ENCODE measurements at regions not wholly inside any gene's neighbourhood (a gene's known extent, or its start where the extent isn't known, plus 50 kb on each side); places are given as distances from the start of the nearest gene placed in this dataset.

DNA sequence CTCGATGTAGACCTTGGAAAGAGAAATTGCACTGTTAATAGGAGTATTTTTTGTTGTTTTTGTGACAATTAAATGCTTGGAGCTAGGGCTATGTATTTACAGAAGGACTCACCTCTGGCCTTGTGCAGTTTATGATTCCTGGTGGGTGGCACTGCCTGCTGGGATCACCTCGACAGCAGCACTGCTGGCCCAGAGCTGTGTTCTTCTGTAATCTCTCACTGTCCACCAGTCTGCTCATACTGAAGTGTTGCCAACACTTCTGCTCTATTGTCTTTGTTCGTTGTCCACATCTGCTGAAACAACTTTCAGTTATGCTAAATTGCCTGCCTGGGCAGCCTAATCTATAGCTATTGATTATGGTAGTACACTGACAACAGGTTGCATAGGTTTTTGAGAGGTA is 194.4 kb upstream of the ANK2 start:
- Histone ChIP-seq H3K4me1 (ENCODE audit: control insufficient read depth in 2 of 2, insufficient read depth in 2 of 2, low read length in 2 of 2) (no peaks in the 10 kb centered on the region), H4K20me1 (ENCODE audit: control insufficient read depth, insufficient read depth, low read length, poor library complexity, severe bottlenecking) (no peaks in the 10 kb centered on the region), H3K9me3 (ENCODE audit: control extremely low read depth in 1 of 3, control insufficient read depth in 2 of 3, insufficient read depth in 1 of 3, low read length in 2 of 3) (no peaks in the 10 kb centered on the region), H3K4me3 (ENCODE audit: control extremely low read depth in 1 of 5, extremely low read depth in 1 of 5, insufficient read depth in 1 of 5, low read depth in 2 of 5, low read length in 4 of 5) (no peak overlapping the region), H3K9ac (ENCODE audit: low read length) (no peak overlapping the region), H3K4me2 (replicated peaks; ENCODE audit: low read depth, low read length, poor library complexity, severe bottlenecking) (no peak overlapping the region), H3K27me3 (replicated peaks in 1 of 4; ENCODE audit: control extremely low read depth in 1 of 4, control insufficient read depth in 3 of 4, insufficient read depth in 4 of 4, low read length in 3 of 4) (no peaks in the 10 kb centered on the region), H3K36me3 (replicated peaks in 1 of 2; ENCODE audit: control extremely low read depth in 1 of 2, control insufficient read depth in 1 of 2, extremely low read depth in 1 of 2, insufficient read depth in 2 of 2, low read length in 1 of 2) (no peaks in the 10 kb centered on the region), H2AFZ (ENCODE audit: insufficient read depth, low read depth, low read length, poor library complexity, severe bottlenecking) (no peak overlapping the region), H3K27ac (ENCODE audit: low read length in 2 of 2) (no peak overlapping the region), H3K79me2 (ENCODE audit: control insufficient read depth, insufficient read depth, low read length) (no peaks in the 10 kb centered on the region)
- intact Hi-C loops (cut with micrococcal nuclease) = no loop called here
- Mint-ChIP-seq H3K9me3 (ENCODE audit: insufficient read depth) (no peaks in the 10 kb centered on the region), H3K27me3 (no peaks in the 10 kb centered on the region), H3K4me3 (no peak overlapping the region), H3K4me1 (no peaks in the 10 kb centered on the region), H3K27ac (no peak overlapping the region)
- TF ChIP-seq, protein P1, sequence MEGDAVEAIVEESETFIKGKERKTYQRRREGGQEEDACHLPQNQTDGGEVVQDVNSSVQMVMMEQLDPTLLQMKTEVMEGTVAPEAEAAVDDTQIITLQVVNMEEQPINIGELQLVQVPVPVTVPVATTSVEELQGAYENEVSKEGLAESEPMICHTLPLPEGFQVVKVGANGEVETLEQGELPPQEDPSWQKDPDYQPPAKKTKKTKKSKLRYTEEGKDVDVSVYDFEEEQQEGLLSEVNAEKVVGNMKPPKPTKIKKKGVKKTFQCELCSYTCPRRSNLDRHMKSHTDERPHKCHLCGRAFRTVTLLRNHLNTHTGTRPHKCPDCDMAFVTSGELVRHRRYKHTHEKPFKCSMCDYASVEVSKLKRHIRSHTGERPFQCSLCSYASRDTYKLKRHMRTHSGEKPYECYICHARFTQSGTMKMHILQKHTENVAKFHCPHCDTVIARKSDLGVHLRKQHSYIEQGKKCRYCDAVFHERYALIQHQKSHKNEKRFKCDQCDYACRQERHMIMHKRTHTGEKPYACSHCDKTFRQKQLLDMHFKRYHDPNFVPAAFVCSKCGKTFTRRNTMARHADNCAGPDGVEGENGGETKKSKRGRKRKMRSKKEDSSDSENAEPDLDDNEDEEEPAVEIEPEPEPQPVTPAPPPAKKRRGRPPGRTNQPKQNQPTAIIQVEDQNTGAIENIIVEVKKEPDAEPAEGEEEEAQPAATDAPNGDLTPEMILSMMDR (IDR thresholded peaks at IDR 0.05) = no peak
- no peak for TF ChIP-seq EZH2 (IDR thresholded peaks at IDR 0.05; ENCODE audit: borderline replicate concordance, insufficient read depth, low read depth, low read length, poor library complexity, severe bottlenecking)
- CTCF ChIA-PET = no interaction called here
- WGBS (ENCODE audit: insufficient coverage) = 83% methylated on average over 1 of the region's 3 CpGs
- DNase-seq (no peak), ATAC-seq (ENCODE audit: low read depth) (no peak)
- POLR2A ChIA-PET = no interaction called here

DNA sequence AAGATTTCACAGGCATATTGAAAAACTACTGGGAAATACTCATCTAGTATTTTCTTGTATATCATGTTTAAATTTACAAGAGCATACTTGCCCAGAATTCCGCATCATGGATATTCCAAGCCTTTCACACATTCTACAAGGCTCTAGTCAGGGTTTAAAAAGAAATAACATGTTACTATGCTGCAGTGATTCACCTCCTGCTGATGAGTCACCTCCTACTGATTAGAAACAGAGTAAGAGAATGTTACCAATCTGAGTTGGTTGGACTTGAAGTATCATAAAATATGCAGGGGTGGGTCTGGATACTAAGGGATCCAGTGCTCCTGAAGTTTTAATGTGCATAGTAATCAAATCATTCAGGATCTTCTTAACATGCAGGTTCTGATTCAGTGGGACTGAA is 192.0 kb upstream of the ANK2 start:
- H3K9me3 Mint-ChIP-seq (ENCODE audit: insufficient read depth) = no peaks in the 10 kb centered on the region
- Histone ChIP-seq H3K27me3 (replicated peaks in 1 of 4; ENCODE audit: control extremely low read depth in 1 of 4, control insufficient read depth in 3 of 4, insufficient read depth in 4 of 4, low read length in 3 of 4) (no peaks in the 10 kb centered on the region), H3K27ac (ENCODE audit: low read length in 2 of 2) (no peak overlapping the region), H3K36me3 (replicated peaks in 1 of 2; ENCODE audit: control extremely low read depth in 1 of 2, control insufficient read depth in 1 of 2, extremely low read depth in 1 of 2, insufficient read depth in 2 of 2, low read length in 1 of 2) (no peaks in the 10 kb centered on the region), H3K79me2 (ENCODE audit: control insufficient read depth, insufficient read depth, low read length) (no peaks in the 10 kb centered on the region), H3K9ac (ENCODE audit: low read length) (no peak overlapping the region), H2AFZ (ENCODE audit: insufficient read depth, low read depth, low read length, poor library complexity, severe bottlenecking) (no peak overlapping the region), H3K4me3 (ENCODE audit: control extremely low read depth in 1 of 5, extremely low read depth in 1 of 5, insufficient read depth in 1 of 5, low read depth in 2 of 5, low read length in 4 of 5) (no peak overlapping the region), H4K20me1 (ENCODE audit: control insufficient read depth, insufficient read depth, low read length, poor library complexity, severe bottlenecking) (no peaks in the 10 kb centered on the region), H3K4me1 (ENCODE audit: control insufficient read depth in 2 of 2, insufficient read depth in 2 of 2, low read length in 2 of 2) (no peaks in the 10 kb centered on the region), H3K9me3 (ENCODE audit: control extremely low read depth in 1 of 3, control insufficient read depth in 2 of 3, insufficient read depth in 1 of 3, low read length in 2 of 3) (no peaks in the 10 kb centered on the region), H3K4me2 (replicated peaks; ENCODE audit: low read depth, low read length, poor library complexity, severe bottlenecking) (no peak overlapping the region)
- H3K27me3 Mint-ChIP-seq = no peaks in the 10 kb centered on the region
- no CpG with 5 or more reads among the region's 1 CpG for WGBS (ENCODE audit: insufficient coverage)
- H3K4me1 Mint-ChIP-seq = no peaks in the 10 kb centered on the region
- no peak overlapping the region for H3K4me3 Mint-ChIP-seq
- H3K27ac Mint-ChIP-seq = no peak overlapping the region
- DNase-seq = no peak
- no peak for ATAC-seq (ENCODE audit: low read depth)
- ChIA-PET POLR2A (no interaction called here), CTCF (no interaction called here)
- intact Hi-C loops (cut with micrococcal nuclease) = no loop called here
- no peak for TF ChIP-seq EZH2 (IDR thresholded peaks at IDR 0.05; ENCODE audit: borderline replicate concordance, insufficient read depth, low read depth, low read length, poor library complexity, severe bottlenecking)
- TF ChIP-seq, protein P1 (IDR thresholded peaks at IDR 0.05) = no peak

All from B cell (primary cell).